Sigmoid colon (tissue), 4 donors: ENCODE measurements at regions not wholly inside any gene's neighbourhood (a gene's known extent, or its start where the extent isn't known, plus 50 kb on each side); places are given as distances from the start of the nearest gene placed in this dataset.

Experiments used
- CTCF ChIP-seq, 4 experiments: fragments of 450-650 bp in 3 of 4; fragments of 200-600 bp in 1 of 4; IDR thresholded peaks; one replicate each; pipeline ENCODE4 v1.5.1; 2016 to 2019; ENCODE audit warnings: antibody characterized with exemption in 4 of 4, mild to moderate bottlenecking in 3 of 4, moderate library complexity in 2 of 4
- POLR2A ChIP-seq, 2 donors: fragments of 450-650 bp; IDR thresholded peaks; one replicate each; pipeline ENCODE4 v1.6.1; 2016; ENCODE audit warnings: antibody characterized with exemption in 2 of 2, mild to moderate bottlenecking in 2 of 2, moderate library complexity in 2 of 2
- POLR2AphosphoS5 ChIP-seq, 4 donors: sonication (generic); formaldehyde crosslinking; IDR thresholded peaks; one replicate each; pipeline ENCODE4 v1.6.1; 2017; ENCODE audit warnings: antibody characterized with exemption in 4 of 4

- TF ChIP-seq CTCF (IDR thresholded peaks at IDR 0.05) = no peak
- no peak for TF ChIP-seq POLR2A (IDR thresholded peaks at IDR 0.05)
- TF ChIP-seq POLR2AphosphoS5 (IDR thresholded peaks at IDR 0.05) = no peak
Observed at GRCh38 chr11:41947392-41947791, 487.9 kb upstream of the LRRC4C start.
